WTC11 (cell line): ENCODE measurements at regions not wholly inside any gene's neighbourhood (a gene's known extent, or its start where the extent isn't known, plus 50 kb on each side); places are given as distances from the start of the nearest gene placed in this dataset.

Experiments
- CREM ChIP-seq: sonication (generic); formaldehyde crosslinking; IDR thresholded peaks from 2 replicates; pipeline ENCODE4 v1.8.1; 2022; ENCODE audit warnings: mild to moderate bottlenecking, missing genetic modification reagents, moderate library complexity
- ELF4 ChIP-seq: sonication (generic); formaldehyde crosslinking; IDR thresholded peaks from 2 replicates; pipeline ENCODE4 v1.8.1; 2022; ENCODE audit warnings: low read depth, mild to moderate bottlenecking, moderate library complexity, missing genetic modification reagents
- RELA ChIP-seq: sonication (generic); formaldehyde crosslinking; IDR thresholded peaks from 2 replicates; pipeline ENCODE4 v1.8.1; 2022; ENCODE audit warnings: missing genetic modification reagents, mild to moderate bottlenecking, borderline replicate concordance
- ZNF121 ChIP-seq: sonication (generic); formaldehyde crosslinking; IDR thresholded peaks from 2 replicates; pipeline ENCODE4 v1.8.0; 2023; ENCODE audit warnings: missing genetic modification reagents
- TF ChIP-seq, protein P1 (sequence below): fragments of 200-600 bp; IDR thresholded peaks from 2 replicates; pipeline ENCODE4 v1.8.0; 2022; ENCODE audit warnings: antibody characterized with exemption
- TF ChIP-seq, protein P2 (sequence below): sonication (generic); formaldehyde crosslinking; IDR thresholded peaks from 2 replicates; pipeline ENCODE4 v1.8.1; 2022; ENCODE audit warnings: low read depth, mild to moderate bottlenecking, moderate library complexity, missing genetic modification reagents, borderline replicate concordance

DNA sequence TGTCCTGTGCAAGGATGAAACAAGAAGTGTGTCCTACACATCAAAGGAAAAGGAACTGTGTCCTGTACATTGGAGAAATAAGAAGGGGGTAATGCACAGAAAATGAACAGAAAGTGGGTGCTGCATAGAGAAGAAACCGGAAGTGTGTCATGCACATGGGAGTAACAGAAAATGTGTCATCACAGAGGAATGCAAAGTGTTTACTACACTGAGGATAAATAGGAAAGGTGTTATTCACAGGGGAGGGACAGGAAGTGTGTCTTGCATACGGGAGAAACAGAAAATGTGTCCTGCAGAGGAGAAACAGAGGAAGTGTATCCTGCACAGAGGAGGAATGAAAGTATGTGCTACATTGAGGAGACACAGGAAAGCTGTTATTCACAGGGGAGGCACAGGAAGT lies 834.9 kb downstream of the CDY2B start:
- TF ChIP-seq, protein P1, sequence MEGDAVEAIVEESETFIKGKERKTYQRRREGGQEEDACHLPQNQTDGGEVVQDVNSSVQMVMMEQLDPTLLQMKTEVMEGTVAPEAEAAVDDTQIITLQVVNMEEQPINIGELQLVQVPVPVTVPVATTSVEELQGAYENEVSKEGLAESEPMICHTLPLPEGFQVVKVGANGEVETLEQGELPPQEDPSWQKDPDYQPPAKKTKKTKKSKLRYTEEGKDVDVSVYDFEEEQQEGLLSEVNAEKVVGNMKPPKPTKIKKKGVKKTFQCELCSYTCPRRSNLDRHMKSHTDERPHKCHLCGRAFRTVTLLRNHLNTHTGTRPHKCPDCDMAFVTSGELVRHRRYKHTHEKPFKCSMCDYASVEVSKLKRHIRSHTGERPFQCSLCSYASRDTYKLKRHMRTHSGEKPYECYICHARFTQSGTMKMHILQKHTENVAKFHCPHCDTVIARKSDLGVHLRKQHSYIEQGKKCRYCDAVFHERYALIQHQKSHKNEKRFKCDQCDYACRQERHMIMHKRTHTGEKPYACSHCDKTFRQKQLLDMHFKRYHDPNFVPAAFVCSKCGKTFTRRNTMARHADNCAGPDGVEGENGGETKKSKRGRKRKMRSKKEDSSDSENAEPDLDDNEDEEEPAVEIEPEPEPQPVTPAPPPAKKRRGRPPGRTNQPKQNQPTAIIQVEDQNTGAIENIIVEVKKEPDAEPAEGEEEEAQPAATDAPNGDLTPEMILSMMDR = no peak
- TF ChIP-seq, protein P2, sequence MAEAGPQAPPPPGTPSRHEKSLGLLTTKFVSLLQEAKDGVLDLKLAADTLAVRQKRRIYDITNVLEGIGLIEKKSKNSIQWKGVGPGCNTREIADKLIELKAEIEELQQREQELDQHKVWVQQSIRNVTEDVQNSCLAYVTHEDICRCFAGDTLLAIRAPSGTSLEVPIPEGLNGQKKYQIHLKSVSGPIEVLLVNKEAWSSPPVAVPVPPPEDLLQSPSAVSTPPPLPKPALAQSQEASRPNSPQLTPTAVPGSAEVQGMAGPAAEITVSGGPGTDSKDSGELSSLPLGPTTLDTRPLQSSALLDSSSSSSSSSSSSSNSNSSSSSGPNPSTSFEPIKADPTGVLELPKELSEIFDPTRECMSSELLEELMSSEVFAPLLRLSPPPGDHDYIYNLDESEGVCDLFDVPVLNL (CRISPR knock-in tag) = no peak
- TF ChIP-seq RELA (CRISPR knock-in tag) (no peak), ELF4 (CRISPR knock-in tag) (no peak), CREM (CRISPR knock-in tag) (no peak), ZNF121 (CRISPR knock-in tag) (no peak)
